Transverse colon (tissue), 4 donors: ENCODE measurements at regions not wholly inside any gene's neighbourhood (a gene's known extent, or its start where the extent isn't known, plus 50 kb on each side); places are given as distances from the start of the nearest gene placed in this dataset.

Experiments used
- DNase-seq: peaks from one replicate; pipeline ENCODE4 v3.0.0-alpha.2; 2019
- H3K27ac ChIP-seq, 4 donors: fragments of 200-600 bp; sonication (generic); 2 replicates each; pipeline ENCODE4 v1.5.1; 2016 to 2018; ENCODE audit warnings: inconsistent platforms in 4 of 4
- H3K27me3 ChIP-seq: fragments of 200-600 bp; sonication (generic); 2 replicates; pipeline ENCODE4 v1.5.1; 2017; ENCODE audit warnings: inconsistent platforms
- H3K36me3 ChIP-seq, 4 donors: fragments of 200-600 bp; sonication (generic); 2 replicates each; pipeline ENCODE4 v1.5.1; 2017 to 2019; ENCODE audit warnings: inconsistent platforms in 4 of 4
- H3K4me1 ChIP-seq, 4 donors: fragments of 200-600 bp; sonication (generic); 2 replicates each; pipeline ENCODE4 v1.5.1; 2017 to 2020; ENCODE audit warnings: inconsistent platforms in 4 of 4
- H3K4me3 ChIP-seq, 4 donors: fragments of 200-600 bp; sonication (generic); 1 replicate in 1 of 4; 2 replicates in 3 of 4; pipeline versions ENCODE4 v1.5.1 to v1.6.1; 2017 to 2019; ENCODE audit warnings: inconsistent platforms in 4 of 4
- H3K9me3 ChIP-seq, 2 donors: fragments of 200-600 bp; sonication (generic); 2 replicates each; pipeline ENCODE4 v1.5.1; 2017 to 2019; ENCODE audit warnings: inconsistent platforms in 2 of 2
- EP300 ChIP-seq: sonication (generic); formaldehyde crosslinking; IDR thresholded peaks from one replicate; pipeline ENCODE4 v1.6.1; 2017; ENCODE audit warnings: antibody characterized with exemption, low read depth
- POLR2A ChIP-seq: fragments of 450-650 bp; IDR thresholded peaks from one replicate; pipeline ENCODE4 v1.6.1; 2016; ENCODE audit warnings: antibody characterized with exemption, mild to moderate bottlenecking, moderate library complexity
- POLR2AphosphoS5 ChIP-seq, 3 donors: sonication (generic); formaldehyde crosslinking; IDR thresholded peaks; one replicate each; pipeline ENCODE4 v1.6.1; 2016; ENCODE audit warnings: antibody characterized with exemption in 3 of 3
- WGBS, 2 donors: methylation state at CpG; one replicate each; pipeline ENCODE4 v1.1.5; 2018; ENCODE audit warnings: low coverage in 1 of 2; 5-methylcytosine and 5-hydroxymethylcytosine counted together
- in situ Hi-C, 4 donors: fragments of 200-750 bp; cut with MboI; loops; one replicate each; pipeline versions ENCODE4 v1.15.0 to v1.15.1; 2017; ENCODE audit warnings: low sequenced_read_pairs in 3 of 4, low pct_ligation_motif_present in 1 of 4, low pct_unique_long_range_greater_than_20kb in 1 of 4
- intact Hi-C: fragments of 100-400 bp; cut with DNase I; formaldehyde crosslinking; loops from one replicate; pipeline ENCODE4 v1.15.1; 2023; ENCODE audit warnings: low total_unique reads
- TF ChIP-seq, protein P1 (sequence below), 5 experiments: fragments of 200-600 bp in 3 of 5; fragments of 450-650 bp in 2 of 5; sonication (generic) in 3 of 5; IDR thresholded peaks; 1 replicate in 2 of 5; 2 replicates in 3 of 5; pipeline ENCODE4 v1.5.1; 2016 to 2017; ENCODE audit warnings: antibody characterized with exemption in 5 of 5, inconsistent platforms in 3 of 5, mild to moderate bottlenecking in 2 of 5, moderate library complexity in 1 of 5

- H3K9me3 ChIP-seq = no peaks in the 10 kb centered on the region
- H3K4me1 ChIP-seq = no peaks in the 10 kb centered on the region
- H3K36me3 ChIP-seq = no peaks in the 10 kb centered on the region
- in situ Hi-C loops = no loop called here
- WGBS, 2 donors = 88% methylated on average over 31 of the region's 31 CpGs; no CpG with 5 or more reads in 1 of the 2 donors
- no peak for DNase-seq
- H3K27ac ChIP-seq = no peak overlapping the region
- no peak for TF ChIP-seq POLR2AphosphoS5 (IDR thresholded peaks at IDR 0.05)
- TF ChIP-seq, protein P1, sequence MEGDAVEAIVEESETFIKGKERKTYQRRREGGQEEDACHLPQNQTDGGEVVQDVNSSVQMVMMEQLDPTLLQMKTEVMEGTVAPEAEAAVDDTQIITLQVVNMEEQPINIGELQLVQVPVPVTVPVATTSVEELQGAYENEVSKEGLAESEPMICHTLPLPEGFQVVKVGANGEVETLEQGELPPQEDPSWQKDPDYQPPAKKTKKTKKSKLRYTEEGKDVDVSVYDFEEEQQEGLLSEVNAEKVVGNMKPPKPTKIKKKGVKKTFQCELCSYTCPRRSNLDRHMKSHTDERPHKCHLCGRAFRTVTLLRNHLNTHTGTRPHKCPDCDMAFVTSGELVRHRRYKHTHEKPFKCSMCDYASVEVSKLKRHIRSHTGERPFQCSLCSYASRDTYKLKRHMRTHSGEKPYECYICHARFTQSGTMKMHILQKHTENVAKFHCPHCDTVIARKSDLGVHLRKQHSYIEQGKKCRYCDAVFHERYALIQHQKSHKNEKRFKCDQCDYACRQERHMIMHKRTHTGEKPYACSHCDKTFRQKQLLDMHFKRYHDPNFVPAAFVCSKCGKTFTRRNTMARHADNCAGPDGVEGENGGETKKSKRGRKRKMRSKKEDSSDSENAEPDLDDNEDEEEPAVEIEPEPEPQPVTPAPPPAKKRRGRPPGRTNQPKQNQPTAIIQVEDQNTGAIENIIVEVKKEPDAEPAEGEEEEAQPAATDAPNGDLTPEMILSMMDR (IDR thresholded peaks at IDR 0.05) = no peak
- no peak for TF ChIP-seq EP300
- TF ChIP-seq POLR2A = no peak
- no peaks in the 10 kb centered on the region for H3K27me3 ChIP-seq
- intact Hi-C loops = no loop called here
- H3K4me3 ChIP-seq = no peak overlapping the region
These were observed 231.3 kb downstream of the ERMARD start for GRCh38 chr6:169982461-169983386.

DNA sequence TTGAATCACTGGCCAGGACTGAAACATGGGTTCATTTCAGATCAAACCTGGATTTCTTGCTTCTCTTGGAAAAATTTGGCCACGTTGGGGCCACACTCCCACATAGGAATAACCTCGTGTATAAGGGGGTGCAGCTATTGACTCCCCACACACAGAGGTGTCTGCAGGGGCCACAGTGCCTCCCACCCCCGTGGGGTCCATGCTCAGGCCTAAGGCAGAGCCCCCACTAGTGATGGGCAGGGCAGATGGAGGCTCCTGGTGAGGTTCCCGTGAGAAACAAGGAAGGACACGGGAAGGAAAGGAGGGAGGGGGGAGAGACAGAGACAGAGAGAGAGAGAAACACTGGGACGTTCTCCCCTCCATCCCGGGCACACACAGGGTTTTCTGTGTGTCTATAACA, 230.5 kb downstream of the ERMARD start:
- H3K27ac ChIP-seq = no peak overlapping the region

GRCh38 chr6:169981568-169981967, 230.1 kb downstream of the ERMARD start:
- DNase-seq = no peak
- WGBS, 2 donors = 85% methylated on average over 6 of the region's 6 CpGs; no CpG with 5 or more reads in 1 of the 2 donors
- H3K9me3 ChIP-seq = no peaks in the 10 kb centered on the region
- H3K4me1 ChIP-seq = no peaks in the 10 kb centered on the region
- no peaks in the 10 kb centered on the region for H3K27me3 ChIP-seq
- in situ Hi-C loops (no loop called here), intact Hi-C loops (no loop called here)
- H3K27ac ChIP-seq = no peak overlapping the region
- TF ChIP-seq, protein P1 (IDR thresholded peaks at IDR 0.05) = no peak
- no peak for TF ChIP-seq POLR2A
- TF ChIP-seq EP300 = no peak
- TF ChIP-seq POLR2AphosphoS5 (IDR thresholded peaks at IDR 0.05) = no peak
- no peak overlapping the region for H3K4me3 ChIP-seq
- no peaks in the 10 kb centered on the region for H3K36me3 ChIP-seq

More for the DNA sequence above, 230.5 kb downstream of the ERMARD start:
- Histone ChIP-seq H3K36me3 (no peaks in the 10 kb centered on the region), H3K9me3 (no peaks in the 10 kb centered on the region), H3K27me3 (no peaks in the 10 kb centered on the region), H3K4me3 (no peak overlapping the region), H3K4me1 (no peaks in the 10 kb centered on the region)
- TF ChIP-seq POLR2A (no peak), EP300 (no peak), POLR2AphosphoS5 (IDR thresholded peaks at IDR 0.05) (no peak)
- TF ChIP-seq, protein P1 (IDR thresholded peaks at IDR 0.05) = no peak
- 53% methylated on average over 6 of the region's 7 CpGs; no CpG with 5 or more reads in 1 of the 2 donors for WGBS, 2 donors
- no peak for DNase-seq
- in situ Hi-C loops (no loop called here), intact Hi-C loops (no loop called here)

- TF ChIP-seq EP300 = no peak
- TF ChIP-seq, protein P1 (IDR thresholded peaks at IDR 0.05) = no peak
- no peak for TF ChIP-seq POLR2A
- no peak for TF ChIP-seq POLR2AphosphoS5 (IDR thresholded peaks at IDR 0.05)
- 87 to 100% methylated on average over 1 to 14 of the region's 14 CpGs for whole genome bisulfite sequencing, 2 donors
- no peaks in the 10 kb centered on the region for H3K9me3 ChIP-seq
- no peaks in the 10 kb centered on the region for H3K36me3 ChIP-seq
- intact Hi-C loops = no loop called here
- no peak overlapping the region for H3K4me3 ChIP-seq
- no peaks in the 10 kb centered on the region for H3K27me3 ChIP-seq
- in situ Hi-C loops = no loop called here
- H3K4me1 ChIP-seq = no peaks in the 10 kb centered on the region
- DNase-seq = no peak
- H3K27ac ChIP-seq = no peak overlapping the region
These were observed 229.5 kb downstream of the ERMARD start for GRCh38 chr6:169980826-169981450.
